ENCODE measurements at regions not wholly inside any gene's neighbourhood (a gene's known extent, or its start where the extent isn't known, plus 50 kb on each side); places are given as distances from the start of the nearest gene placed in this dataset.

DNA sequence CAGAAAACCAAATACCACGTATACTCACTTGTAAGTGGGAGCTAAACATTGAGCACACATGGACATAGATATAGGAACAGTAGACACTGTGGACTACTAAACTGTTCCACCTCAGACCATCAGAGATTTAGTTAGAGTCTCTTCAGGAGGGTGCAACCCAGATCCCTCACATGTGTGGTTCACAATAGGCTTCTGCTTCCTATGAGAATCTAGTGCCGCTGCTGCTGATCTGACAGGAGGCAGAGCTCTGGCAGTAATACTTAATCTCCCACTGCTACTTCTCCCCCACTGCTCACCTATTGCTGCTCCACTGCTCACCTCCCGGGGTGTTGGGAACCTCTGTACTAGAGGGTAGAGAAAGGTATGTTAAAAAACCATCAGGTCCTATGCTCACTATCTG is 533.3 kb downstream of the NSUN3 start:
- no peak for TF ChIP-seq POLR2AphosphoS5 (IDR thresholded peaks at IDR 0.05; ENCODE audit: borderline replicate concordance, low read depth, low read length)
- no peak for TF ChIP-seq EZH2 (IDR thresholded peaks at IDR 0.05)

Data from SK-N-MC (cell line).